Stimulated activated CD8-positive, alpha-beta memory T cell treated with anti-CD3 and anti-CD28 coated beads, Interleukin-4, amount 100 ng/mL, for 4 hours (primary cell): ENCODE measurements at regions not wholly inside any gene's neighbourhood (a gene's known extent, or its start where the extent isn't known, plus 50 kb on each side); places are given as distances from the start of the nearest gene placed in this dataset.

Source experiments
- DNase-seq, 2 donors: peaks; one replicate each; pipeline ENCODE4 v3.0.0-alpha.2; 2020; ENCODE audit warnings: low read depth in 2 of 2, low spot score in 1 of 2

DNA sequence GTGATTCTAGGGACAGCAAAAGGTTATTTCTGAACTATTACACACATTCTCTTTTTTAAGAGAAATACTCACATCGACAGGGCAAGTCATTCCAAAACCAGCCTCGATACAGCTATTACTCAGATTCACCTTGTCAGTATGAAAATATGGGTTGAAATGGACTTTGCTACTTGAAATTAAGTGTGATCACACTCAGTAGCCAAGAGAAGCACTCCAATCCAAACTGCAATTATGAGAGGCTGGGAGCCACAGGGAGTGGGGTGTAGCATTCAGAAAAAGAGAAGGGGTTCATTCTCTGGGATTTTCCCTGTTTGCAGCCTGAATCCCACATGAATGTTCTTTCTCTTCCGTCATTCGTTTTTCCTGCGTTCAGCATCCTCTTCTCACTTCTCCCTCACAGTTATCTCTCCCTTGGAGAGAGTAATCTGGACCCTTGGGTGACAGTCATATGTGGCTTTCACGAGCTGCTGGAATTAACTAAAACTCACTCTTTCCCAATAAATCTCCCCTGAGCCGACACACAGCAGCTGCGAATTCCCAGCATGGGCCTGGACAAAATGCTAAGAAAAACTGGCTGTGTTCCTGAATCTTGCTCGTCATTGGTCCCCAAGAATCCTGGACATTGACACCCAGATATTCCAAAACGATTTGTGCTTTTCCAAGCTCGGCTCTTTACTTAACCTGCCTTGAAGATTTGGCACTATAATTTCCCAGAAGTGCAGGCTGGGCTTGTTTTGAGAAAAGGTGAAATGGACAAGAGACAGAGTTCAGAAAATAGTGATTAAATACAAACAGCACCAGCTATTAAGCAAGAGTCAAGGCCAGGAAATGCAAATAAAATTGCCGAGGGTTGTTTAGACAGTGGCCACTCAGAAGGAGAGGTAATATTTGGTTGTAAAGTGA, 199.5 kb upstream of the PLEKHG7 start:
- DNase-seq = no peak

DNA sequence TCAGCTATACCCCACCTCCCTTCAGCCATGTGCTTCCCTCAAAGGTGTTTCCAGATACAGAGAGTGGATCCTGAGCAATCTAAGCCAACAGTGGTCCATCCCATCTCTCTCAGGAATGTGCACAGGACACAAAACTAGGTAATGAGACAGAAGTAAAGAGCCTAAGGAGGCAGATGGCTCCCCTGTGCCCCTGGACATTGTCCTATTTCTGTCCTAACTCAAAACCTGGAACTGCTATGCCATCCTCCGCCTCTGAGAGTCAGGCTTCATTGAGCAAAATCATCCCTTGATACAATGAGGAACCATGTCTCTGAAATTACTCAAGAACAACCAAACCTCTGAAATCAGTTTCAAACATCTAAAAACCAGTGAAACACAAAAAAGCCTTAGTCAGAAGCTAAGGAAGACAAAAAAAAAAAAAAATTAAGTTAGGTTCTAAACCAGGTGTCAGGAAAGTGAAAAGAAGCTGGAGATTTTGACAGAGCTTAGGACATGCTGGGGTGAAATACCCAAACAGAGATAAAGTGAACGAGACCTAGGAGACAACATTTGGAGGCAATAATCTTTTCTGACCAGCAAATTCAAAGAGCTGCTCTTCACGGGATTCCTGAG, 200.3 kb upstream of the PLEKHG7 start:
- DNase-seq = no peak

GRCh38 chr12:92496790-92497189, 206.0 kb upstream of the PLEKHG7 start:
- DNase-seq = no peak

DNA sequence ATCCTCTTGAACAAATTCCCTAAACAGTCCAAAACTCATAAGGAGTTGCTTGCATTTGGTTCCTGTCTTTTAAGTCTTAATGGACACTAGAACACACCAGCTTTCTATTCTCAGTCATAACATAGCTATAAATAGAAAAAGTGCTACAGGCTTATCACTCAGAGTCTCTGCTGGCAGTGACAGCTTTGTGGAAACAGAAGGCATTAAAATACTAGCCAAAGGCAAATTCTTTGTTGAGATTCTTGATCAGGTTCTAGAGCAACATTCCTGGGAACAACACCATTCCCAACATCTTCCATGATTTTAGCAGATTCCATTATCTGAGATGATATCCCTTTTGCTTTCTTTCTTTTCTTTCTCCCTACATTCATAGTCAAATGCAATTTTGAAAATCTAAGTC, 207.7 kb upstream of the PLEKHG7 start:
- no peak for DNase-seq

GRCh38 chr12:92493816-92494215, 209.0 kb upstream of the PLEKHG7 start:
- no peak for DNase-seq

- DNase-seq = no peak
Observed at GRCh38 chr12:92492995-92493394, 209.8 kb upstream of the PLEKHG7 start.

DNA sequence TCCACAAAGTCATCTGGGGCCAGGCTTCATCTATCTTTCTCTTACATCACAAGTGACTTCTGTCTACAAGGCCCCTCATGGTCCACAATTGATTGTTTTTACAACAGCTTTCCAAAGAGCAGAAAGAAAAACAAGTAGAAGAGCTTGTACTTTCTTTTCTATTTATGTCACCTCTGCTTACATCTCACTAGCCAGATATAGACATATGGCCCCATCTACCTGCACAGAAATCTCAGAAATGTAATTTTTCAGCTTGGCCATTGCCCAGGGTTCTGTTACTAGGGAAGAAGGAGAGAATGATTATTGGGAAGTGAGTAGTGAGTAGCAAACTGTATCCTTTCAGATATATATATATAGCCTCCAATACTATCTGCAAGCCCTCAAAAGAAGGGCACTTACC, 210.5 kb upstream of the PLEKHG7 start:
- DNase-seq = no peak

GRCh38 chr12:92489781-92490180, 213.0 kb upstream of the PLEKHG7 start:
- no peak for DNase-seq

GRCh38 chr12:92488735-92489134, 214.1 kb upstream of the PLEKHG7 start:
- no peak for DNase-seq

DNA sequence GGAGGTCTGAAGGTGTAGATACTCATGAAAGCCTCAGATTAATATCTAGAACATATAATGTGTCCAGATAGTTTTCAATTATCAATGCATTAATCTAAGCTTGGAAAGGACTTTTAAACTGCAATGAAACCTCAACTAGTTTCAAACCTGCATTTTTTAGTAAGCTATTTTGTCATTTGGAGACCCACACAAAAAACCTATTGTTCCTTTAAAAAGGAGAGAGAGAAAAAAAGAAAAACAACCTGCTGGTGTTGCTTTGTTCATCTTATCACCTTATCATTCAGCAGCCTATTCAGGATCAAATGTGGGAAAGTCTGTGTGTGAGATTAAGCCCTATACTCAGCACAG, 215.7 kb upstream of the PLEKHG7 start:
- no peak for DNase-seq

- DNase-seq = no peak
Observed at GRCh38 chr12:92486443-92487137, 216.2 kb upstream of the PLEKHG7 start.

- no peak for DNase-seq
Observed at GRCh38 chr12:92485351-92486348, 217.1 kb upstream of the PLEKHG7 start.

DNA sequence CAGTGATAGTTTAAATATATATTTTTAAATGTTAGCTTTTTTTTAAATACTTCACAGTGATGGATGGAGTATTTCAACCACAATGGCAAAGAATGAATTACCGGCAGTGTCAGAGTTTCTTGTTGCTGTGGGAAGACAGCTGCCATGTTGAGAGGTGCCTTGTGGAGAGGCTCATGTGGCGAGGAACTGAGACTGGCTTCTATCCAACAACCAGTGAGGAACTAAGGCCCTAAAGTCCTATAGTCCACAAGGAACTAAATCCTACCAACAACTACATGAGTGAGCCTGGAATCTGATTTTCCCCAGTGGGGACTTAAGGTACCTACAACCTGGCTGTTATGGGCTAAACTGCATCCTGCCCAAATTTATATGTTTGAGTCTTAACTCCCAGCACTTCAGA, 220.2 kb upstream of the PLEKHG7 start:
- no peak for DNase-seq

GRCh38 chr12:92481066-92481465, 221.7 kb upstream of the PLEKHG7 start:
- no peak for DNase-seq

- DNase-seq = no peak
Observed at GRCh38 chr12:92478692-92479091, 224.1 kb upstream of the PLEKHG7 start.

DNA sequence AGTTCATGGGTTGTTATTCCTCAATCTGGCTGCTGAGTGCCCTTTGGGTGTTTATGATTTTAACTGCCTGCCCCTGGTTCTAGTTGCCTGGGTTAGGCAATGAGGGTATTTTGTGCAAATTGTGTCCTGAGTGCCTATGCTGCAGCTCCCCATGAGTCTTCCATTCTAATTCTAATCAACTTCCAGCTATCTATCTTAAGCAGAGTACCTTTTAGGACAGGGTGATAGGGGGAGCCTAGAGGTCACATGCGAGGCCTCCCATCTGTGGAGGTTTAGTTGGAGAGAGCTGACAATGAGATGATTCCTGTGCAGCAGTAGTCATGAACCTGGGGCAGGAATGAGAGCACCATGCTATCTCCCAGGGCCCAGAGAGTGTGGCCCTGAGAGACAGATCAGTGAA, 225.9 kb upstream of the PLEKHG7 start:
- DNase-seq = no peak

DNA sequence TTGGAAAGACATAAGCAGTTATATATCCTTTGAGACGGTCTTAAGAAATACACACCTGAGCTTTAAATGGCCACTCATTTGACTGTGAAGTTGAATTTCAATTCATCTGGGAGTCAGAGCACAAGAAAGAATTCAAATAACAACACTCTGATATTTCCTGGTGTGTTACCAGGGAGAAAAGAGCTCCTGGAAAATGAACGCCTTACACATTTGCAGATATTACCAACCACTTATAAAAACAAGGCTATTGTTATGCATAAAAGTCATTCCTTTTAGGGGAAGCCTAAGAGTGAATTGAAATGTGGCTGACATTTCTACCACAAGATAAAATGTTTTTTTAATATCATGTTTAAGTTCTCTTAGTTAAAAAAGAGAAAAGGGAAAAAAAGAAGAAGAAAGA, 229.2 kb upstream of the PLEKHG7 start:
- no peak for DNase-seq

DNA sequence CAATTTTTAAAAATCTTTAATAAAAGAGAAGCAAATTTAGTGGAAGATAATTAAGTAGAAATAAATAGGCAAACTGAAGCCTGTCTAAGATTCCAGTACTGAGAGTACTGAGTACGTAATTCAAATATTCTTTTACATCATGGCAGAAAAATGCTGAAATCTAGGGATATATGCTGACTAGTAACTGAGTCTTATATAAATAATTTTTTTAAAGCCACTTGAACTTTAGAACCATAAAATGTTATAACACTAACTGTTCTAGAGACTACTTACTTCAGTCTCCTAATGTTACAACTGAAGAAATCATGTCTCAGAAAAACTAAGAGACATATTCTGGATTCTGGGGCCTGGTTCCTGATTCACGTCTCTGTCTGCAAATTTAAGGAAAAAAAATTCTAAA, 230.6 kb upstream of the PLEKHG7 start:
- DNase-seq = no peak

GRCh38 chr12:92471551-92471950, 231.2 kb upstream of the PLEKHG7 start:
- no peak for DNase-seq

DNA sequence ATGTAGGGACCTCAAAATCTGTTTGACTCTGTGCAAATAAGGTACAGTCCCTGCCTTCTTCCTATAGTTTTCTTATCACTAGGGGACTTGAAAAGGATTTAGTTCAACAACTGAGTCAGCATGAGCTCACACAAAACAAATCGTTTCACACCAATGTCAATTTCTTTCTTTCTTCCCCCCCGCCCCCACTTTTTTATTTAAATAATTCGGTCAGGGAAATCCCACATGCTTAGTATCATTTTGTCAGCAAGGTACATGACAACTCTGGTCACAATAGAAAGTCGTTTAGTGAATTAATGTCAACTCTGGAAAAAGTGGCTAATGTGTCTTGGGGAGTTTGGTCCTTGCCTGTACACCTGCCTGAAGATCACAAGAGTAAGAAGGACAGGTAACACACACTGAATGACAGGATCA, 232.2 kb upstream of the PLEKHG7 start:
- DNase-seq = no peak

- no peak for DNase-seq
Observed at GRCh38 chr12:92469837-92470236, 233.0 kb upstream of the PLEKHG7 start.
